CD4-positive, alpha-beta T cell (primary cell): ENCODE measurements at regions not wholly inside any gene's neighbourhood (a gene's known extent, or its start where the extent isn't known, plus 50 kb on each side); places are given as distances from the start of the nearest gene placed in this dataset.
A peak's percentile ranks its signal among the peaks of the same experiment; 100 is the strongest.

Experiments
- ATAC-seq: fragments of 200-7000 bp; cut with Tn5 transposase; one replicate; pipeline ENCODE4 v1.10.0; 2022; ENCODE audit warnings: mild to moderate bottlenecking; ENCODE audit not compliant: poor library complexity
- CTCF ChIA-PET: fragments of 350-600 bp; sonication (Branson Sonifier 250); formaldehyde crosslinking; loops from one replicate; lab custom pipeline; 2021; ENCODE audit warnings: antibody characterized with exemption, inconsistent platforms; lab: Charles Lee
- POLR2A ChIA-PET: fragments of 350-600 bp; sonication (Branson Sonifier 250); formaldehyde crosslinking; loops from one replicate; lab custom pipeline; 2021; ENCODE audit warnings: antibody characterized with exemption, inconsistent platforms; lab: Charles Lee
- DNase-seq, 14 experiments: peaks; one replicate each; pipeline ENCODE4 v3.0.0-alpha.2; 2013 to 2020; ENCODE audit warnings: mixed read lengths in 2 of 14
- H3K27ac ChIP-seq, 2 donors: one replicate each; pipeline versions ENCODE4 v1.5.1 to v1.7.0; 2013; ENCODE audit warnings: low read length in 2 of 2, low read depth in 1 of 2, mild to moderate bottlenecking in 1 of 2
- H3K27me3 ChIP-seq, 2 experiments: 1 replicate in 1 of 2; 2 replicates in 1 of 2; pipeline versions ENCODE4 v1.6.1 to v1.7.0; 2013; ENCODE audit warnings: low read length in 2 of 2, control low read depth in 1 of 2, mild to moderate bottlenecking in 1 of 2, moderate library complexity in 1 of 2; ENCODE audit not compliant: insufficient read depth in 2 of 2, control insufficient read depth in 1 of 2
- H3K36me3 ChIP-seq: one replicate; pipeline ENCODE4 v1.6.1; 2013; ENCODE audit warnings: low read length, control low read depth; ENCODE audit not compliant: insufficient read depth
- H3K4me1 ChIP-seq: one replicate; pipeline ENCODE4 v1.6.1; 2013; ENCODE audit warnings: low read length, control low read depth; ENCODE audit not compliant: insufficient read depth
- H3K4me3 ChIP-seq: one replicate; pipeline ENCODE4 v1.5.1; 2013; ENCODE audit warnings: mild to moderate bottlenecking, low read length, moderate library complexity
- H3K9me3 ChIP-seq, 2 experiments: 1 replicate in 1 of 2; 2 replicates in 1 of 2; pipeline versions ENCODE4 v1.6.1 to v1.7.0; 2013; ENCODE audit warnings: low read length in 2 of 2, mild to moderate bottlenecking in 2 of 2, control low read depth in 1 of 2, moderate library complexity in 1 of 2; ENCODE audit not compliant: control insufficient read depth in 1 of 2, insufficient read depth in 1 of 2
- H3K27ac Mint-ChIP-seq: one replicate; pipeline ENCODE4 v1.8.0; 2020; ENCODE audit warnings: mixed read lengths
- H3K27me3 Mint-ChIP-seq: one replicate; pipeline ENCODE4 v1.8.0; 2021; ENCODE audit warnings: mixed read lengths
- H3K36me3 Mint-ChIP-seq: one replicate; pipeline ENCODE4 v1.8.0; 2021; ENCODE audit warnings: low read depth, mixed read lengths
- H3K4me1 Mint-ChIP-seq: one replicate; pipeline ENCODE4 v1.8.0; 2021; ENCODE audit warnings: low read depth, mixed read lengths
- H3K4me3 Mint-ChIP-seq: one replicate; pipeline ENCODE4 v1.8.0; 2020; ENCODE audit warnings: mild to moderate bottlenecking, mixed read lengths
- H3K9me3 Mint-ChIP-seq: one replicate; pipeline ENCODE4 v1.8.0; 2020; ENCODE audit warnings: mixed read lengths
- CTCF ChIP-seq: fragments of 200-600 bp; IDR thresholded peaks from one replicate; pipeline ENCODE4 v1.8.0; 2022; ENCODE audit warnings: antibody characterized with exemption, mild to moderate bottlenecking
- intact Hi-C, 2 experiments: fragments of 100-400 bp; cut with DNase I in 1 of 2; cut with micrococcal nuclease in 1 of 2; formaldehyde crosslinking; loops; one replicate each; pipeline versions ENCODE4 v1.15.1 to v1.9.0; 2023 to 2025; cut with DNase I, micrococcal nuclease

GRCh38 chr3:66633402-66634381 is 132.9 kb upstream of the LRIG1 start:
- Histone ChIP-seq H3K27me3 (no peaks in the 10 kb centered on the region), H3K9me3 (no peaks in the 10 kb centered on the region), H3K36me3 (no peaks in the 10 kb centered on the region), H3K27ac (no peak overlapping the region), H3K4me1 (no peaks in the 10 kb centered on the region), H3K4me3 (no peak overlapping the region)
- H3K4me3 Mint-ChIP-seq = no peak overlapping the region
- TF ChIP-seq CTCF = no peak
- no peak for ATAC-seq
- H3K4me1 Mint-ChIP-seq = peaks cover 1% of the 10 kb centered on the region
- DNase-seq = no peak
- POLR2A ChIA-PET = no interaction called here
- H3K27me3 Mint-ChIP-seq = no peaks in the 10 kb centered on the region
- intact Hi-C loops = no loop called here
- no peaks in the 10 kb centered on the region for H3K9me3 Mint-ChIP-seq
- H3K36me3 Mint-ChIP-seq = no peaks in the 10 kb centered on the region
- H3K27ac Mint-ChIP-seq = no peak overlapping the region
- CTCF ChIA-PET = no interaction called here

GRCh38 chr3:66638717-66639116 is 137.9 kb upstream of the LRIG1 start:
- H3K27ac ChIP-seq = no peak overlapping the region
- intact Hi-C loops = no loop called here
- POLR2A ChIA-PET = no interaction called here
- H3K9me3 ChIP-seq = no peaks in the 10 kb centered on the region
- no peaks in the 10 kb centered on the region for H3K4me1 ChIP-seq
- H3K27me3 ChIP-seq = no peaks in the 10 kb centered on the region
- ATAC-seq (no peak), DNase-seq (peak in 2 of 14 experiments; percentile 4 to 8)
- Mint-ChIP-seq H3K36me3 (no peaks in the 10 kb centered on the region), H3K4me3 (no peak overlapping the region), H3K27me3 (no peaks in the 10 kb centered on the region), H3K4me1 (peaks cover 4% of the 10 kb centered on the region), H3K27ac (no peak overlapping the region), H3K9me3 (no peaks in the 10 kb centered on the region)
- no peak for TF ChIP-seq CTCF
- CTCF ChIA-PET = no interaction called here
- no peak overlapping the region for H3K4me3 ChIP-seq
- no peaks in the 10 kb centered on the region for H3K36me3 ChIP-seq

- Mint-ChIP-seq H3K27ac (no peak overlapping the region), H3K27me3 (no peaks in the 10 kb centered on the region), H3K4me3 (no peak overlapping the region), H3K4me1 (peaks cover 4% of the 10 kb centered on the region), H3K36me3 (no peaks in the 10 kb centered on the region), H3K9me3 (peaks cover 6% of the 10 kb centered on the region)
- no peaks in the 10 kb centered on the region for H3K36me3 ChIP-seq
- no peak for TF ChIP-seq CTCF
- no peak overlapping the region for H3K27ac ChIP-seq
- no peaks in the 10 kb centered on the region for H3K4me1 ChIP-seq
- no peak for ATAC-seq
- CTCF ChIA-PET = interaction anchor here (1.0 kb wide), 1 partner anchor 8 kb away, joined by 3 read pairs; no protein-coding TSS in a partner anchor
- no peaks in the 10 kb centered on the region for H3K27me3 ChIP-seq
- POLR2A ChIA-PET = no interaction called here
- no peak for DNase-seq
- peaks cover 0 to 7% of the 10 kb centered on the region in 2 experiments for H3K9me3 ChIP-seq
- intact Hi-C loops = no loop called here
- no peak overlapping the region for H3K4me3 ChIP-seq
Measured at GRCh38 chr3:66639809-66640356, 139.1 kb upstream of the LRIG1 start.
